ENCODE measurements at regions not wholly inside any gene's neighbourhood (a gene's known extent, or its start where the extent isn't known, plus 50 kb on each side); places are given as distances from the start of the nearest gene placed in this dataset.

- DNase-seq (ENCODE audit: low spot score) (no peak), ATAC-seq (ENCODE audit: insufficient number of reproducible peaks, low FRiP score, low read depth) (no peak)
- TF ChIP-seq CTCF (IDR thresholded peaks at IDR 0.05): no peak
- Histone ChIP-seq H3K4me1 (ENCODE audit: control insufficient read depth in 1 of 2, low read depth in 2 of 2) (peaks cover 4 to 22% of the 10 kb centered on the region in 2 donors), H3K27ac (peak overlapping the region; percentile 42 to 60), H3K36me3 (no peaks in the 10 kb centered on the region), H3K9me3 (no peaks in the 10 kb centered on the region), H3K4me3 (no peak overlapping the region), H3K27me3 (replicated peaks; ENCODE audit: insufficient read depth) (no peaks in the 10 kb centered on the region)
Measured at GRCh38 chr10:71143170-71143569, 69.2 kb upstream of the UNC5B start.

- H3K27me3 ChIP-seq (replicated peaks; ENCODE audit: insufficient read depth): no peaks in the 10 kb centered on the region
- H3K4me3 ChIP-seq: no peak overlapping the region
- H3K4me1 ChIP-seq (ENCODE audit: control insufficient read depth in 1 of 2, low read depth in 2 of 2): peaks cover 4 to 18% of the 10 kb centered on the region in 2 donors
- no peak for TF ChIP-seq CTCF (IDR thresholded peaks at IDR 0.05)
- no peak for DNase-seq (ENCODE audit: low spot score)
- H3K27ac ChIP-seq: peak overlapping the region; percentile 42 to 60
- peak; percentile 47 for ATAC-seq (ENCODE audit: insufficient number of reproducible peaks, low FRiP score, low read depth)
- H3K9me3 ChIP-seq: no peaks in the 10 kb centered on the region
- H3K36me3 ChIP-seq: no peaks in the 10 kb centered on the region
Measured at GRCh38 chr10:71143610-71144009, 68.8 kb upstream of the UNC5B start.

GRCh38 chr10:71144824-71145223 lies 67.5 kb upstream of the UNC5B start:
- TF ChIP-seq CTCF (IDR thresholded peaks at IDR 0.05): no peak
- Histone ChIP-seq H3K27me3 (replicated peaks; ENCODE audit: insufficient read depth) (no peaks in the 10 kb centered on the region), H3K9me3 (no peaks in the 10 kb centered on the region), H3K4me3 (no peak overlapping the region), H3K27ac (no peak overlapping the region), H3K36me3 (no peaks in the 10 kb centered on the region), H3K4me1 (ENCODE audit: control insufficient read depth in 1 of 2, low read depth in 2 of 2) (peaks cover 4 to 18% of the 10 kb centered on the region in 2 donors)
- ATAC-seq (ENCODE audit: insufficient number of reproducible peaks, low FRiP score, low read depth) (no peak), DNase-seq (ENCODE audit: low spot score) (no peak)

GRCh38 chr10:71145352-71145945 lies 66.9 kb upstream of the UNC5B start:
- H3K27ac ChIP-seq: no peak overlapping the region
- no peak overlapping the region for H3K4me3 ChIP-seq
- ATAC-seq (ENCODE audit: insufficient number of reproducible peaks, low FRiP score, low read depth): no peak
- no peaks in the 10 kb centered on the region for H3K27me3 ChIP-seq (replicated peaks; ENCODE audit: insufficient read depth)
- peaks cover 4 to 18% of the 10 kb centered on the region in 2 donors for H3K4me1 ChIP-seq (ENCODE audit: control insufficient read depth in 1 of 2, low read depth in 2 of 2)
- no peak for TF ChIP-seq CTCF (IDR thresholded peaks at IDR 0.05)
- DNase-seq (ENCODE audit: low spot score): no peak
- no peaks in the 10 kb centered on the region for H3K36me3 ChIP-seq
- H3K9me3 ChIP-seq: no peaks in the 10 kb centered on the region

GRCh38 chr10:71150796-71151195 lies 61.6 kb upstream of the UNC5B start:
- H3K4me3 ChIP-seq: no peak overlapping the region
- no peaks in the 10 kb centered on the region for H3K4me1 ChIP-seq (ENCODE audit: control insufficient read depth in 1 of 2, low read depth in 2 of 2)
- ATAC-seq (ENCODE audit: insufficient number of reproducible peaks, low FRiP score, low read depth) (no peak), DNase-seq (ENCODE audit: low spot score) (no peak)
- no peaks in the 10 kb centered on the region for H3K9me3 ChIP-seq
- TF ChIP-seq CTCF (IDR thresholded peaks at IDR 0.05): no peak
- no peaks in the 10 kb centered on the region for H3K36me3 ChIP-seq
- no peaks in the 10 kb centered on the region for H3K27me3 ChIP-seq (replicated peaks; ENCODE audit: insufficient read depth)
- no peak overlapping the region for H3K27ac ChIP-seq

All from thoracic aorta (tissue), 2 donors.